Thoracic aorta (tissue), 2 donors: ENCODE measurements at regions not wholly inside any gene's neighbourhood (a gene's known extent, or its start where the extent isn't known, plus 50 kb on each side); places are given as distances from the start of the nearest gene placed in this dataset.

Source experiments
- ATAC-seq: fragments of 150-250 bp; one replicate; pipeline ENCODE4 v1.8.0; 2017; ENCODE audit warnings: low read depth; ENCODE audit not compliant: insufficient number of reproducible peaks, low FRiP score
- DNase-seq: peaks from one replicate; pipeline ENCODE4 v3.0.0-alpha.2; 2020; ENCODE audit warnings: low spot score
- H3K27ac ChIP-seq, 2 donors: fragments of 200-600 bp; sonication (generic); 1 replicate in 1 of 2; 2 replicates in 1 of 2; pipeline ENCODE4 v1.5.1; 2016; ENCODE audit warnings: mild to moderate bottlenecking in 2 of 2, moderate library complexity in 2 of 2
- H3K27me3 ChIP-seq: fragments of 200-600 bp; sonication (generic); replicated peaks from 2 replicates; pipeline ENCODE4 v1.6.0; 2016; ENCODE audit warnings: mild to moderate bottlenecking; ENCODE audit not compliant: insufficient read depth
- H3K36me3 ChIP-seq: fragments of 200-600 bp; sonication (generic); one replicate; pipeline ENCODE4 v1.5.1; 2016
- H3K4me1 ChIP-seq, 2 donors: fragments of 200-600 bp; sonication (generic); 1 replicate in 1 of 2; 2 replicates in 1 of 2; pipeline versions ENCODE4 v1.5.1 to v1.6.0; 2016; ENCODE audit warnings: low read depth in 2 of 2, mild to moderate bottlenecking in 1 of 2; ENCODE audit not compliant: control insufficient read depth in 1 of 2
- H3K4me3 ChIP-seq: fragments of 200-600 bp; sonication (generic); 2 replicates; pipeline ENCODE4 v1.5.1; 2016; ENCODE audit warnings: mild to moderate bottlenecking
- H3K9me3 ChIP-seq: fragments of 200-600 bp; sonication (generic); 2 replicates; pipeline ENCODE4 v1.5.1; 2016
- TF ChIP-seq, protein P1 (sequence below): fragments of 200-600 bp; sonication (generic); IDR thresholded peaks from one replicate; pipeline ENCODE4 v1.5.1; 2019; ENCODE audit warnings: antibody characterized with exemption

DNA sequence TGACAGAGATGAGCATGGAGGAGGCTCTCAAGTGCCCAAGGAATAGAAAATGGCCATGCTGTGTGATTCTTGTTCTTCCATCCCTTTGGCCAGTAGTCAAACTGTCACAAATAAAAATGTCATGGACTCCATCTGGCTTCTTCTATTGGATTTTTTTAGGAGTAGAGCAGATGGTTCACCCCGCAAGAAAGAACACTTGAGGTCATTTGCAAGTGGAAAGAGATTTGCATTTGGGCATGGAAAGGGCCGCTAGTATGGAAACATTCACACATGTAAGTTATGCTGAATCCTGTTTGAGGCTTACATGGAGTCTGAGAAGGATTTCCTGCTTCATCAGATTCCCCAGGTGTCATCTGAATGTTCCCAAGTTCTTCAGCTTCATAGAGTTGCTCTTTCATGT lies 53.1 kb upstream of the CFAP161 start:
- DNase-seq: no peak
- H3K9me3 ChIP-seq: no peaks in the 10 kb centered on the region
- ATAC-seq: no peak

DNA sequence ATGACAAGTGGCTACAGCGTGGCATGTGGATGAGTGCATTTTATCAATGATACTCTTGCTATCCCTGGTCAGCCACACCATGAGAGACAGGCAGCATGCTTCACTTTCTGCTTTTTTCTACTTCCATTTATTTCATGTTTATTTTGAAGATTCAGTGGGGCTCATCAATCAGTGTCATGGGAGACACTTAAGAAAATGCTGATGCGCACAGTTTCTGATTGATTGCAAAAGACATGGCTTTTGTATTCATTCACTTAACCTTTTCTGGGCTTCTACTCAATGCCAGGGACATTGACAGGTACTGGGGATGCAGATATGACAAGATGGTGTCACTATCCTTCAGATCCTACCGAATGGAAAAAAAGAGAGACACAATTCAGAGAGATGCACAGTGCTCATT lies 50.9 kb upstream of the CFAP161 start:
- TF ChIP-seq, protein P1, sequence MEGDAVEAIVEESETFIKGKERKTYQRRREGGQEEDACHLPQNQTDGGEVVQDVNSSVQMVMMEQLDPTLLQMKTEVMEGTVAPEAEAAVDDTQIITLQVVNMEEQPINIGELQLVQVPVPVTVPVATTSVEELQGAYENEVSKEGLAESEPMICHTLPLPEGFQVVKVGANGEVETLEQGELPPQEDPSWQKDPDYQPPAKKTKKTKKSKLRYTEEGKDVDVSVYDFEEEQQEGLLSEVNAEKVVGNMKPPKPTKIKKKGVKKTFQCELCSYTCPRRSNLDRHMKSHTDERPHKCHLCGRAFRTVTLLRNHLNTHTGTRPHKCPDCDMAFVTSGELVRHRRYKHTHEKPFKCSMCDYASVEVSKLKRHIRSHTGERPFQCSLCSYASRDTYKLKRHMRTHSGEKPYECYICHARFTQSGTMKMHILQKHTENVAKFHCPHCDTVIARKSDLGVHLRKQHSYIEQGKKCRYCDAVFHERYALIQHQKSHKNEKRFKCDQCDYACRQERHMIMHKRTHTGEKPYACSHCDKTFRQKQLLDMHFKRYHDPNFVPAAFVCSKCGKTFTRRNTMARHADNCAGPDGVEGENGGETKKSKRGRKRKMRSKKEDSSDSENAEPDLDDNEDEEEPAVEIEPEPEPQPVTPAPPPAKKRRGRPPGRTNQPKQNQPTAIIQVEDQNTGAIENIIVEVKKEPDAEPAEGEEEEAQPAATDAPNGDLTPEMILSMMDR: no peak
- ATAC-seq (no peak), DNase-seq (no peak)

More for the DNA sequence above, 53.1 kb upstream of the CFAP161 start:
- TF ChIP-seq, protein P1: no peak
- Histone ChIP-seq H3K27me3 (no peaks in the 10 kb centered on the region), H3K27ac (no peak overlapping the region), H3K4me1 (no peaks in the 10 kb centered on the region), H3K36me3 (no peaks in the 10 kb centered on the region), H3K4me3 (no peak overlapping the region)

More for the DNA sequence above, 50.9 kb upstream of the CFAP161 start:
- Histone ChIP-seq H3K27me3 (no peaks in the 10 kb centered on the region), H3K4me1 (no peaks in the 10 kb centered on the region), H3K9me3 (no peaks in the 10 kb centered on the region), H3K27ac (no peak overlapping the region), H3K4me3 (no peak overlapping the region), H3K36me3 (no peaks in the 10 kb centered on the region)
